Nephron (organoid): ENCODE measurements at regions not wholly inside any gene's neighbourhood (a gene's known extent, or its start where the extent isn't known, plus 50 kb on each side); places are given as distances from the start of the nearest gene placed in this dataset.
A peak's percentile ranks its signal among the peaks of the same experiment; 100 is the strongest.

Experiments used
- H3K27ac Mint-ChIP-seq, 3 experiments: 2 replicates each; pipeline ENCODE4 v1.8.0; 2020; ENCODE audit warnings: mixed read lengths in 3 of 3, mild to moderate bottlenecking in 2 of 3, moderate library complexity in 1 of 3
- H3K27me3 Mint-ChIP-seq: 2 replicates; pipeline ENCODE4 v1.8.0; 2021; ENCODE audit warnings: low read depth, mild to moderate bottlenecking, moderate library complexity, mixed read lengths
- H3K36me3 Mint-ChIP-seq: 2 replicates; pipeline ENCODE4 v1.8.0; 2020; ENCODE audit warnings: low read depth, mixed read lengths
- H3K4me1 Mint-ChIP-seq: 2 replicates; pipeline ENCODE4 v1.8.0; 2020; ENCODE audit warnings: mixed read lengths
- H3K4me3 Mint-ChIP-seq, 3 experiments: 2 replicates each; pipeline ENCODE4 v1.8.0; 2020; ENCODE audit warnings: mild to moderate bottlenecking in 3 of 3, mixed read lengths in 3 of 3, moderate library complexity in 2 of 3
- H3K9me3 Mint-ChIP-seq: 2 replicates; pipeline ENCODE4 v1.8.0; 2020; ENCODE audit warnings: mixed read lengths
- TF ChIP-seq, protein P1 (sequence below), 3 experiments: fragments of 200-600 bp; sonication (generic); IDR thresholded peaks; one replicate each; pipeline ENCODE4 v1.5.0; 2021; ENCODE audit warnings: antibody characterized with exemption in 3 of 3; ENCODE audit not compliant: unreplicated experiment in 3 of 3

DNA sequence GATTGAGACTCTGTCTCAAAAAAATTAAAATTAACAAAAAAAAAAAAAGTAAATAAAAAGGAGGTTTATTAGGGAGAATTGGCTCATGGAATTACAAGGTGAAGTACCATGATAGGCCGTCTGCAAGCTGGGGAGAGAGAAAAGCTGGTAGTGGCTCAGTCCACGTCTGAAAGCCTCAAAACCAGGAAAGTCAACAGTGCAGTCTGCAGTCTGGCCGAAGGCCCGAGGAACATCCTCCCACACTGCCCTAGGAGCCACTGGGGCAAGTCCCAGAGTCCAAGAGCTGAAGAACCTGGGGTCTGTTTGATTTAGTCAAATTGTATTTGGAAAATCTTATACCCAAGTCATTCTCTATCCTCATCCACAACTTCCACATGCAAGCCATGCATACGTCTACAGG, 59.0 kb upstream of the RAB18 start:
- no peaks in the 10 kb centered on the region for H3K9me3 Mint-ChIP-seq
- no peak overlapping the region for H3K27ac Mint-ChIP-seq
- H3K36me3 Mint-ChIP-seq = no peaks in the 10 kb centered on the region
- no peak overlapping the region for H3K4me3 Mint-ChIP-seq
- TF ChIP-seq, protein P1, sequence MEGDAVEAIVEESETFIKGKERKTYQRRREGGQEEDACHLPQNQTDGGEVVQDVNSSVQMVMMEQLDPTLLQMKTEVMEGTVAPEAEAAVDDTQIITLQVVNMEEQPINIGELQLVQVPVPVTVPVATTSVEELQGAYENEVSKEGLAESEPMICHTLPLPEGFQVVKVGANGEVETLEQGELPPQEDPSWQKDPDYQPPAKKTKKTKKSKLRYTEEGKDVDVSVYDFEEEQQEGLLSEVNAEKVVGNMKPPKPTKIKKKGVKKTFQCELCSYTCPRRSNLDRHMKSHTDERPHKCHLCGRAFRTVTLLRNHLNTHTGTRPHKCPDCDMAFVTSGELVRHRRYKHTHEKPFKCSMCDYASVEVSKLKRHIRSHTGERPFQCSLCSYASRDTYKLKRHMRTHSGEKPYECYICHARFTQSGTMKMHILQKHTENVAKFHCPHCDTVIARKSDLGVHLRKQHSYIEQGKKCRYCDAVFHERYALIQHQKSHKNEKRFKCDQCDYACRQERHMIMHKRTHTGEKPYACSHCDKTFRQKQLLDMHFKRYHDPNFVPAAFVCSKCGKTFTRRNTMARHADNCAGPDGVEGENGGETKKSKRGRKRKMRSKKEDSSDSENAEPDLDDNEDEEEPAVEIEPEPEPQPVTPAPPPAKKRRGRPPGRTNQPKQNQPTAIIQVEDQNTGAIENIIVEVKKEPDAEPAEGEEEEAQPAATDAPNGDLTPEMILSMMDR (IDR thresholded peaks at IDR 0.05; ENCODE audit: unreplicated experiment in 3 of 3) = no peak
- no peaks in the 10 kb centered on the region for H3K27me3 Mint-ChIP-seq
- H3K4me1 Mint-ChIP-seq = peaks cover 16% of the 10 kb centered on the region

DNA sequence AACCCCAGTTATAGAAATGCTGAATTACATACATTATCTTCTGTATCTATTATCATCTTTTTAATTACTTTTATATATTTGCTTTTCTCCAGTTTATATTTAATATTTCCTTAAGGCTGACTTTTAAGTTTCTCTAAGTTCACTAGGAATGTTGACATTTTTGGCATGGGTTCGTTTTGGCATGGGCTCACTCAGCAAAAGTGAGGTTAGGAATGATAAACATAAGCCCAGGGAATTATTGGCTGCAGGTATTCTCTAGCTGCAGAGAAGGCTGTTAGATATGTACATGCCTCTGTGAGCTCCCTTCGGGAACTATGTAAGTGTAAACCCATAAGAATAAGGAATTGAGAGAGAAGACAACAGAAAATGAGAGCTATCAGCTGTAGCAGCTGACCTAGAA, 63.6 kb upstream of the RAB18 start:
- Mint-ChIP-seq H3K27me3 (no peaks in the 10 kb centered on the region), H3K4me1 (peaks cover 12% of the 10 kb centered on the region), H3K36me3 (no peaks in the 10 kb centered on the region), H3K27ac (peak overlapping the region in 2 of 3 experiments; percentile 17 to 27), H3K4me3 (no peak overlapping the region), H3K9me3 (no peaks in the 10 kb centered on the region)
- TF ChIP-seq, protein P1 (IDR thresholded peaks at IDR 0.05; ENCODE audit: unreplicated experiment in 3 of 3) = no peak

DNA sequence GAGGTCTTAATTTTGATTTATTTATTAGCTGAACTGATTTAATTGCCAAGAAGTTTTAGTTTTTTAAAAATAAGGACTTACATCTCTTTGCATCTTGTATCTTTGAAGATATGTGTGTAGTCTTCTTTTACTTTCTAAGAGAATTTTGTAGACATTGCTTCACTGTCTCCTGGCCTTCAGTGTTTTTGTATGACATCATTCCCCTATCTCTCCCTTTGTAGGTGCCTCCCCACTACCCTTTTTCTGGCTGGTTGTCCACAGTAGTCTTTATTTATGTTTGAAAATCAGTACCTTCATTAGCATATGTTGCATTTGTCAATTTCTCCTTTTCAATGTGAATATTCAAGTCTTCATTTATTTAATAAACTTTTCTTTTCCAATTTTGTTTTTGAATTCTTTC, 64.1 kb upstream of the RAB18 start:
- peaks cover 12% of the 10 kb centered on the region for H3K4me1 Mint-ChIP-seq

DNA sequence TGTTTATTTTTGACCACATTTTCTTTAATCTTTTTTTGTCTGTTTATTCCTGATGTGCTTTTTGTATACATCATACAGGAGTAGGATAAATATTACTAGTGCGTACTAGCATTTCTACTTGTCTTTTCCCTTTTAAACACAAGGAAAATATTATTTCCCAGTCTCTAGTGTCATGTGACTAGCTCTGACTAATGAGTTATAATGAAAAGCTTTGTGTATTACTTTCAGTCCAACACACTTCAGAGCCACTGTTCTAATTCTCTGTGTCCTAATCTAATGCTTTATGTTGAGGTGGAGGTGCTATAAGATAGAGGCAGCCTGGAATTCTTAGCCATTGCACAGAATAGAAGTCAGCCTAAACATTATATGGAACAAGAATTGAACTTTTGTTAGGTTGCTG, 65.0 kb upstream of the RAB18 start:
- Mint-ChIP-seq H3K36me3 (no peaks in the 10 kb centered on the region), H3K27me3 (no peaks in the 10 kb centered on the region)

More for the DNA sequence above, 64.1 kb upstream of the RAB18 start:
- H3K36me3 Mint-ChIP-seq = no peaks in the 10 kb centered on the region
- TF ChIP-seq, protein P1 (IDR thresholded peaks at IDR 0.05; ENCODE audit: unreplicated experiment in 3 of 3) = no peak
- no peaks in the 10 kb centered on the region for H3K27me3 Mint-ChIP-seq
- no peaks in the 10 kb centered on the region for H3K9me3 Mint-ChIP-seq
- H3K27ac Mint-ChIP-seq = peak overlapping the region in 1 of 3 experiments; percentile 17
- H3K4me3 Mint-ChIP-seq = no peak overlapping the region

DNA sequence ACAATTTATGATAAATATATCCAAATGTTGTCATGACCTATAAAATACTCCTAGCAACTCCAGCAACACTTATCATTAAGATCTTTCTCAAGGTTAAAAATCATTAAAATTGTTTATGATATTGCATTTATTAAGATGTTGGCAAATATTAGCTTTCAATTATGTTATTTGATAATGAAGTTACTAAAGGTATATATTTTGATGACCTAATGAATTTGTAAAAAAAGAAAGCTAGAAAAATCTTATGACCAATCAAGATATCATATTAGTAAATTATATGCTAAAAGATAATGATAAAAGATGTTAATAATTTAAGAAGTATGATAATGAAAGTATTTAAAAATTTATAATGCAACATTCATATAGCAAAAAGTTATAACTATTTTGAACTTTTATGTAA, 66.3 kb upstream of the RAB18 start:
- TF ChIP-seq, protein P1 (IDR thresholded peaks at IDR 0.05; ENCODE audit: unreplicated experiment in 3 of 3) = no peak
- Mint-ChIP-seq H3K27me3 (no peaks in the 10 kb centered on the region), H3K27ac (no peak overlapping the region), H3K4me1 (peaks cover 12% of the 10 kb centered on the region), H3K4me3 (no peak overlapping the region), H3K9me3 (peaks cover 4% of the 10 kb centered on the region), H3K36me3 (no peaks in the 10 kb centered on the region)

More for the DNA sequence above, 65.0 kb upstream of the RAB18 start:
- Mint-ChIP-seq H3K4me3 (no peak overlapping the region), H3K4me1 (peaks cover 12% of the 10 kb centered on the region), H3K9me3 (no peaks in the 10 kb centered on the region), H3K27ac (no peak overlapping the region)
- TF ChIP-seq, protein P1 (IDR thresholded peaks at IDR 0.05; ENCODE audit: unreplicated experiment in 3 of 3) = no peak

DNA sequence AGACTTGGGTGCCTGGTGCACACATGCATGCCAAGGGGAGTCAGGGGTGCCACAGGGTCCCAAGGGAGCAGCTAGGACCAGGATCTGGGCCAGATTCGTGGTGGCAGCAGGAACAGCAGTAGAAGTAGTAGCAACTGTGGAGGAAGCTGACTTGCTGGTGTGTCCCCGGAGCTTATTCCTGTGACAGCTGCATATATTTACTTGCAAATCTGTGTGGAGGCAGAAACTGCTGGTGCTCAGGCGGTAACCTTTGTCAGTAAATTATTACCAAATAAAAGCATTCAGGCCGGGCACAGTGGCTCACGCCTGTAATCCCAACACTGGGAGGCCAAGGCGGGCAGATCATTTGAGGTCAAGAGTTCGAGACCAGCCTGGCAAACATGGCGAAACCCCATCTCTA, 67.4 kb upstream of the RAB18 start:
- Mint-ChIP-seq H3K9me3 (peaks cover 4% of the 10 kb centered on the region), H3K36me3 (no peaks in the 10 kb centered on the region), H3K27ac (peak overlapping the region in 1 of 3 experiments; percentile 48), H3K27me3 (no peaks in the 10 kb centered on the region), H3K4me3 (no peak overlapping the region), H3K4me1 (peaks cover 12% of the 10 kb centered on the region)
- TF ChIP-seq, protein P1 (IDR thresholded peaks at IDR 0.05; ENCODE audit: unreplicated experiment in 3 of 3) = no peak
